MM.1S (cell line): ENCODE measurements at regions not wholly inside any gene's neighbourhood (a gene's known extent, or its start where the extent isn't known, plus 50 kb on each side); places are given as distances from the start of the nearest gene placed in this dataset.

Source experiments
- DNase-seq: peaks from one replicate; pipeline ENCODE4 v3.0.0-alpha.2; 2015
- H2AFZ ChIP-seq: fragments of 300-600 bp; sonication (generic); 2 replicates; pipeline ENCODE4 v1.6.0; 2016; ENCODE audit warnings: antibody characterized with exemption, low read length
- H3F3A ChIP-seq: fragments of 300-600 bp; sonication (generic); 2 replicates; pipeline ENCODE4 v1.6.1; 2016; ENCODE audit warnings: mild to moderate bottlenecking, antibody characterized with exemption, low read length, moderate library complexity, mixed read lengths; ENCODE audit not compliant: insufficient read depth
- H3K27ac ChIP-seq: fragments of 300-600 bp; sonication (generic); 2 replicates; pipeline ENCODE4 v1.5.1; 2016; ENCODE audit warnings: mild to moderate bottlenecking, low read length
- H3K27me3 ChIP-seq: fragments of 300-600 bp; sonication (generic); replicated peaks from 2 replicates; pipeline ENCODE4 v1.6.0; 2016; ENCODE audit warnings: low read length; ENCODE audit not compliant: insufficient read depth
- H3K36me3 ChIP-seq: fragments of 300-600 bp; sonication (generic); replicated peaks from 2 replicates; pipeline ENCODE4 v1.6.1; 2016; ENCODE audit warnings: mild to moderate bottlenecking, low read length, mixed read lengths; ENCODE audit not compliant: insufficient read depth
- H3K4me1 ChIP-seq: fragments of 300-600 bp; sonication (generic); 2 replicates; pipeline ENCODE4 v1.6.1; 2016; ENCODE audit warnings: low read length, mixed read lengths
- H3K4me2 ChIP-seq: fragments of 300-600 bp; sonication (generic); 2 replicates; pipeline ENCODE4 v1.6.0; 2016; ENCODE audit warnings: low read depth, low read length
- H3K4me3 ChIP-seq: fragments of 300-600 bp; sonication (generic); 2 replicates; pipeline ENCODE4 v1.5.1; 2016; ENCODE audit warnings: low read length, mixed read lengths
- H3K79me2 ChIP-seq: fragments of 300-600 bp; sonication (generic); 2 replicates; pipeline ENCODE4 v1.6.1; 2016; ENCODE audit warnings: mixed run types, low read length, mixed read lengths
- H3K9ac ChIP-seq: fragments of 300-600 bp; sonication (generic); 2 replicates; pipeline ENCODE4 v1.6.1; 2016; ENCODE audit warnings: low read length, mixed read lengths
- H3K9me2 ChIP-seq: fragments of 300-600 bp; sonication (generic); replicated peaks from 2 replicates; pipeline ENCODE4 v1.6.1; 2016; ENCODE audit warnings: mild to moderate bottlenecking, low read length, mixed read lengths; ENCODE audit not compliant: insufficient read depth
- H3K9me3 ChIP-seq: fragments of 300-600 bp; sonication (generic); replicated peaks from 2 replicates; pipeline ENCODE4 v1.6.1; 2016; ENCODE audit warnings: mild to moderate bottlenecking, low read length, mixed read lengths; ENCODE audit not compliant: insufficient read depth
- H4K20me1 ChIP-seq: fragments of 300-600 bp; sonication (generic); 2 replicates; pipeline ENCODE4 v1.6.1; 2016; ENCODE audit warnings: mild to moderate bottlenecking, low read length, moderate library complexity, mixed read lengths; ENCODE audit not compliant: insufficient read depth
- CTCF ChIP-seq: fragments of 300-600 bp; sonication (generic); IDR thresholded peaks from 2 replicates; pipeline ENCODE4 v1.5.1; 2016; ENCODE audit warnings: antibody characterized with exemption, low read length, mixed read lengths
- EZH2 ChIP-seq: fragments of 300-600 bp; sonication (generic); optimal IDR thresholded peaks from 2 replicates; pipeline ENCODE3; 2017; ENCODE audit warnings: low read depth, mild to moderate bottlenecking, antibody characterized with exemption, low read length, mixed read lengths
- EZH2phosphoT487 ChIP-seq: fragments of 300-600 bp; sonication (generic); IDR thresholded peaks from 2 replicates; pipeline ENCODE4 v1.6.1; 2018; ENCODE audit warnings: antibody characterized with exemption, low read length

DNA sequence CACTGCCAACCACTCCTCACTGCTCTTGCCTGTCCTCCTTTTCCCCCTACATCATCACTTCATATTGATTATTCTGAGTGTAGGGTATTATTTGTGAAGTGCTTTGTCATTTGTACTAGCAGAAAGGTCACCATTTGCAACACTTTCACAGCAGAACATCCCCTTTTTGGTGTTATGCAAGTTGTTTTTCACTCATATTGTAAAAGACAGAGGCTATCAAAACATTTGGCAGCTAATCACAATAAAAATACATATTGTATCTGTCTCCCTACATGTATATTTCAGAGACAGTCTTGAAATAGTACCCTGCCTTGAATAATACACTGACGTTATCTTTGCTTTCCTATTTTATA is 82.3 kb downstream of the ANXA1 start:
- H3K36me3 ChIP-seq: no peaks in the 10 kb centered on the region
- no peak for DNase-seq
- H3K4me1 ChIP-seq: no peaks in the 10 kb centered on the region
- TF ChIP-seq CTCF (no peak), EZH2phosphoT487 (no peak), EZH2 (no peak)
- H3K9me2 ChIP-seq: no peaks in the 10 kb centered on the region
- H3K79me2 ChIP-seq: no peaks in the 10 kb centered on the region
- H4K20me1 ChIP-seq: no peaks in the 10 kb centered on the region
- no peak overlapping the region for H3K4me3 ChIP-seq
- H3K27me3 ChIP-seq: no peaks in the 10 kb centered on the region
- H3K4me2 ChIP-seq: no peak overlapping the region
- no peaks in the 10 kb centered on the region for H3K9me3 ChIP-seq
- H3K27ac ChIP-seq: no peak overlapping the region
- H3F3A ChIP-seq: no peaks in the 10 kb centered on the region
- no peak overlapping the region for H3K9ac ChIP-seq
- H2AFZ ChIP-seq: no peak overlapping the region

DNA sequence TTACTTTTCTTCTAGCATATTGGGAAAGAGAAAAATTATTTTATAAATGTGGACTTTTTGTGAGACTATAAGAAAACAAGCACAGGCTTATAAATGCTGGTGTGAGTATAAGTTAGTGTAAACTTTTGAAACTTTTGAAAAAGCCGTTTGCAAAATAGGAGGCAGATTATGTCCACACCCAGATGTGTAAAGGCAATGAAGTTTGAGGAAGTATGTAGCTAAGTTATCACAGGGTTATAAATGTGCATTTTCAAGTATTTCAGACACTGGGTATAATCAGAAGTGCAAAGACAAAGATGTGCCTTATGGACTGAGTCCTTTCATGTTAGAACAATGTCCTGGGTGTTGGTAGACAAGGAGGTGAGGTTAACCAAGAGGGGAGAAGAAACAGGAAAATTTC is 85.5 kb downstream of the ANXA1 start:
- H3K4me3 ChIP-seq: no peak overlapping the region
- no peaks in the 10 kb centered on the region for H4K20me1 ChIP-seq

DNA sequence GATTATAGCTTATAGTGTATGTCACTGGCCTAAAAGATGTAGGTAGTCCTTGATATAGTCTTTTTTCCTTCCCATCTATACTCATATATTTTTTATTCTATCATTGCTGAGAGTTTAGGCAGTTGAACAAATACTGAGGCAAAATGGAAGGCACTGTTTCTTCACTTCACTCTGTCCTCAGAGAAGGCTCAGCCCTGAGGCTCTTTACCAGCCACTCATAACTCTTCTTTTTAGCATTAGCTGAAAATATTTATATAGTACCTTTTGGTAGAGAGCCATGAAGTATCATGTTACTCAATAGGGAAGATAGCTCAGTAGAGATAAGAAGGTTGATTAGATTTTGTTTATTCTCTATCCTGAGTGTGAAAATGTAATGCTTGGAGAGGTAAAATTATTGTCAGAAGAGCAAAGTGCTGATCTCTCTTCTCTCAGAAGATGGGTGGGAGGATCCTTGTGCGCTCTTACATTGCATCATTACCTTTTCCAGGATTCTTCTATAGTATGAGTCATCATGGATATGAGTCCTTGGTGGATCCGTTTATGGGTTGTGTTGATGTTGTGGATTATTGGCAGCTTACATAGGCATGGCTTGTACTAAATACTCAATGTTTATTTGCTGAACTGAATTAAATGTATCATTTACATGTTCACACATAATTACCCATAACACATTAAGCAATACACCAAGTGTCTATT is 88.1 kb downstream of the ANXA1 start:
- Histone ChIP-seq H3K79me2 (no peaks in the 10 kb centered on the region), H2AFZ (no peak overlapping the region), H3K27me3 (no peaks in the 10 kb centered on the region), H3K9ac (no peak overlapping the region), H4K20me1 (no peaks in the 10 kb centered on the region), H3K36me3 (no peaks in the 10 kb centered on the region), H3K4me2 (no peak overlapping the region), H3K4me3 (no peak overlapping the region), H3K9me3 (no peaks in the 10 kb centered on the region), H3K27ac (no peak overlapping the region), H3K9me2 (no peaks in the 10 kb centered on the region), H3F3A (no peaks in the 10 kb centered on the region), H3K4me1 (no peaks in the 10 kb centered on the region)
- TF ChIP-seq EZH2 (no peak), EZH2phosphoT487 (no peak), CTCF (no peak)
- no peak for DNase-seq

More for the DNA sequence above, 85.5 kb downstream of the ANXA1 start:
- Histone ChIP-seq H3K9me3 (no peaks in the 10 kb centered on the region), H3K9ac (no peak overlapping the region), H3K27me3 (no peaks in the 10 kb centered on the region), H3K4me1 (no peaks in the 10 kb centered on the region), H3K36me3 (no peaks in the 10 kb centered on the region), H3K4me2 (no peak overlapping the region), H3K79me2 (no peaks in the 10 kb centered on the region), H2AFZ (no peak overlapping the region), H3K9me2 (no peaks in the 10 kb centered on the region), H3K27ac (no peak overlapping the region), H3F3A (no peaks in the 10 kb centered on the region)
- no peak for DNase-seq
- TF ChIP-seq CTCF (no peak), EZH2 (no peak), EZH2phosphoT487 (no peak)
